Liver (tissue), 3 donors: ENCODE measurements at regions not wholly inside any gene's neighbourhood (a gene's known extent, or its start where the extent isn't known, plus 50 kb on each side); places are given as distances from the start of the nearest gene placed in this dataset.

Experiments used
- CTCF ChIP-seq: fragments of 150-350 bp; IDR thresholded peaks from 2 replicates; pipeline ENCODE4 v1.5.1; 2017; ENCODE audit warnings: improper control_type of control experiment, low read depth, low read length; ENCODE audit not compliant: missing input control
- EGR1 ChIP-seq, 2 donors: IDR thresholded peaks; 2 replicates each; pipeline ENCODE4 v1.6.1; 2016 to 2018; ENCODE audit warnings: antibody characterized with exemption in 2 of 2, low read depth in 2 of 2
- FOXA1 ChIP-seq: IDR thresholded peaks from 2 replicates; pipeline ENCODE4 v1.6.1; 2016; ENCODE audit warnings: antibody characterized with exemption
- GABPA ChIP-seq, 2 donors: IDR thresholded peaks in 1 of 2; conservative IDR thresholded peaks in 1 of 2; 2 replicates each; pipeline ENCODE4 v1.6.1; 2016; ENCODE audit warnings: antibody characterized with exemption in 2 of 2, mild to moderate bottlenecking in 1 of 2, moderate library complexity in 1 of 2
- HNF4A ChIP-seq, 2 donors: conservative IDR thresholded peaks; 2 replicates each; pipeline ENCODE4 v1.6.1; 2016; ENCODE audit warnings: antibody characterized with exemption in 2 of 2, mild to moderate bottlenecking in 2 of 2
- HNF4G ChIP-seq: IDR thresholded peaks from 2 replicates; pipeline ENCODE4 v1.6.1; 2016; ENCODE audit warnings: antibody characterized with exemption
- JUND ChIP-seq, 2 donors: IDR thresholded peaks; 2 replicates each; pipeline ENCODE4 v1.6.1; 2016; ENCODE audit warnings: antibody characterized with exemption in 2 of 2
- RAD21 ChIP-seq, 2 donors: IDR thresholded peaks; 2 replicates each; pipeline ENCODE4 v1.6.1; 2016; ENCODE audit warnings: antibody characterized with exemption in 2 of 2, mild to moderate bottlenecking in 2 of 2
- REST ChIP-seq: IDR thresholded peaks from 2 replicates; pipeline ENCODE4 v1.6.1; 2016; ENCODE audit warnings: antibody characterized with exemption, mild to moderate bottlenecking
- RXRA ChIP-seq, 2 donors: IDR thresholded peaks; 2 replicates each; pipeline ENCODE4 v1.6.1; 2017 to 2018; ENCODE audit warnings: antibody characterized with exemption in 2 of 2, mild to moderate bottlenecking in 1 of 2
- TAF1 ChIP-seq: conservative IDR thresholded peaks from 2 replicates; pipeline ENCODE4 v1.6.1; 2016; ENCODE audit warnings: antibody characterized with exemption, mild to moderate bottlenecking
- TF ChIP-seq, protein P1 (sequence below): IDR thresholded peaks from 2 replicates; pipeline ENCODE4 v1.6.1; 2016; ENCODE audit warnings: antibody characterized with exemption
- TF ChIP-seq, protein P2 (sequence below): IDR thresholded peaks from 2 replicates; pipeline ENCODE4 v1.6.1; 2016; ENCODE audit warnings: antibody characterized with exemption
- TF ChIP-seq, protein P3 (sequence below): IDR thresholded peaks from 2 replicates; pipeline ENCODE4 v1.6.1; 2016; ENCODE audit warnings: antibody characterized with exemption
- donor health status: healthy.
- donor health status: healthy.

- no peak for TF ChIP-seq CTCF
- no peak for TF ChIP-seq RAD21 (IDR thresholded peaks at IDR 0.05)
- no peak for TF ChIP-seq GABPA (IDR thresholded peaks at IDR 0.05 in 1 of 2, conservative IDR thresholded peaks at IDR 0.05 in 1 of 2)
- no peak for TF ChIP-seq EGR1 (IDR thresholded peaks at IDR 0.05; ENCODE audit: low read depth in 2 of 2)
- TF ChIP-seq REST, result no peak
- TF ChIP-seq, protein P1, sequence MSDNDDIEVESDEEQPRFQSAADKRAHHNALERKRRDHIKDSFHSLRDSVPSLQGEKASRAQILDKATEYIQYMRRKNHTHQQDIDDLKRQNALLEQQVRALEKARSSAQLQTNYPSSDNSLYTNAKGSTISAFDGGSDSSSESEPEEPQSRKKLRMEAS, result no peak
- no peak for TF ChIP-seq JUND (IDR thresholded peaks at IDR 0.05)
- TF ChIP-seq HNF4G, result no peak
- TF ChIP-seq HNF4A (conservative IDR thresholded peaks at IDR 0.05), result no peak
- TF ChIP-seq, protein P2, sequence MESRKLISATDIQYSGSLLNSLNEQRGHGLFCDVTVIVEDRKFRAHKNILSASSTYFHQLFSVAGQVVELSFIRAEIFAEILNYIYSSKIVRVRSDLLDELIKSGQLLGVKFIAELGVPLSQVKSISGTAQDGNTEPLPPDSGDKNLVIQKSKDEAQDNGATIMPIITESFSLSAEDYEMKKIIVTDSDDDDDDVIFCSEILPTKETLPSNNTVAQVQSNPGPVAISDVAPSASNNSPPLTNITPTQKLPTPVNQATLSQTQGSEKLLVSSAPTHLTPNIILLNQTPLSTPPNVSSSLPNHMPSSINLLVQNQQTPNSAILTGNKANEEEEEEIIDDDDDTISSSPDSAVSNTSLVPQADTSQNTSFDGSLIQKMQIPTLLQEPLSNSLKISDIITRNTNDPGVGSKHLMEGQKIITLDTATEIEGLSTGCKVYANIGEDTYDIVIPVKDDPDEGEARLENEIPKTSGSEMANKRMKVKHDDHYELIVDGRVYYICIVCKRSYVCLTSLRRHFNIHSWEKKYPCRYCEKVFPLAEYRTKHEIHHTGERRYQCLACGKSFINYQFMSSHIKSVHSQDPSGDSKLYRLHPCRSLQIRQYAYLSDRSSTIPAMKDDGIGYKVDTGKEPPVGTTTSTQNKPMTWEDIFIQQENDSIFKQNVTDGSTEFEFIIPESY, result no peak
- TF ChIP-seq TAF1, result no peak
- TF ChIP-seq, protein P3, sequence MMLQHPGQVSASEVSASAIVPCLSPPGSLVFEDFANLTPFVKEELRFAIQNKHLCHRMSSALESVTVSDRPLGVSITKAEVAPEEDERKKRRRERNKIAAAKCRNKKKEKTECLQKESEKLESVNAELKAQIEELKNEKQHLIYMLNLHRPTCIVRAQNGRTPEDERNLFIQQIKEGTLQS, result no peak
- no peak for TF ChIP-seq RXRA (IDR thresholded peaks at IDR 0.05)
- TF ChIP-seq FOXA1, result no peak
Measured at GRCh38 chrX:20481632-20482031, 214.9 kb upstream of the RPS6KA3 start.
